GM12865 (cell line): ENCODE measurements at regions not wholly inside any gene's neighbourhood (a gene's known extent, or its start where the extent isn't known, plus 50 kb on each side); places are given as distances from the start of the nearest gene placed in this dataset.
A peak's percentile ranks its signal among the peaks of the same experiment; 100 is the strongest.

Source experiments
- DNase-seq: peaks from one replicate; pipeline ENCODE4 v3.0.0; 2010; ENCODE audit warnings: low read depth
- H3K4me3 ChIP-seq: 2 replicates; pipeline ENCODE4 v1.5.1; 2011; ENCODE audit warnings: mild to moderate bottlenecking, low read depth, low read length, control low read depth
- TF ChIP-seq, protein P1 (sequence below): IDR thresholded peaks from 2 replicates; pipeline ENCODE4 v1.5.1; 2011; ENCODE audit warnings: low read length, control low read depth, low read depth, inconsistent platforms; ENCODE audit not compliant: insufficient read depth; ENCODE audit errors: missing control alignments

GRCh38 chr5:147966326-147966725, 60.0 kb upstream of the C5orf46 start:
- DNase-seq = no peak
- H3K4me3 ChIP-seq = no peak overlapping the region
- TF ChIP-seq, protein P1, sequence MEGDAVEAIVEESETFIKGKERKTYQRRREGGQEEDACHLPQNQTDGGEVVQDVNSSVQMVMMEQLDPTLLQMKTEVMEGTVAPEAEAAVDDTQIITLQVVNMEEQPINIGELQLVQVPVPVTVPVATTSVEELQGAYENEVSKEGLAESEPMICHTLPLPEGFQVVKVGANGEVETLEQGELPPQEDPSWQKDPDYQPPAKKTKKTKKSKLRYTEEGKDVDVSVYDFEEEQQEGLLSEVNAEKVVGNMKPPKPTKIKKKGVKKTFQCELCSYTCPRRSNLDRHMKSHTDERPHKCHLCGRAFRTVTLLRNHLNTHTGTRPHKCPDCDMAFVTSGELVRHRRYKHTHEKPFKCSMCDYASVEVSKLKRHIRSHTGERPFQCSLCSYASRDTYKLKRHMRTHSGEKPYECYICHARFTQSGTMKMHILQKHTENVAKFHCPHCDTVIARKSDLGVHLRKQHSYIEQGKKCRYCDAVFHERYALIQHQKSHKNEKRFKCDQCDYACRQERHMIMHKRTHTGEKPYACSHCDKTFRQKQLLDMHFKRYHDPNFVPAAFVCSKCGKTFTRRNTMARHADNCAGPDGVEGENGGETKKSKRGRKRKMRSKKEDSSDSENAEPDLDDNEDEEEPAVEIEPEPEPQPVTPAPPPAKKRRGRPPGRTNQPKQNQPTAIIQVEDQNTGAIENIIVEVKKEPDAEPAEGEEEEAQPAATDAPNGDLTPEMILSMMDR = no peak

DNA sequence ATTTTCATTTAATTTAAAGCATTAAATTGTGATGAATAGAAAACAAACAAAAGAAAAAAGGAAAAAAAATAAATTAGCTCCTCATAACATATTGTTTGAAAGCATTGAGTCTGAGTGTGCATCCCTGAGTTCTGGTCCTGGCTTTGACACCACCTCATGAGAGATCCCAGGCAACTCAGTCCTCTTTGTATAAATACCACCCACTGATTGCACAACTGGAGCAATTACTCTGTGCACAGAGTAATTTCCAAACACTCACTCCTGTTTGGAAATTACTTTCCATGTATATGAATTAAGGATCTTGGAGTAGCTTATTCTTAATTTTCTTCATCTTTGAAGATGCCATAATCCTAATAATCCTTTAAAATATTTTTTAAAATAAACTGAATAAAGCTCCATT, 59.4 kb upstream of the C5orf46 start:
- DNase-seq = no peak
- TF ChIP-seq, protein P1 = no peak
- no peak overlapping the region for H3K4me3 ChIP-seq

DNA sequence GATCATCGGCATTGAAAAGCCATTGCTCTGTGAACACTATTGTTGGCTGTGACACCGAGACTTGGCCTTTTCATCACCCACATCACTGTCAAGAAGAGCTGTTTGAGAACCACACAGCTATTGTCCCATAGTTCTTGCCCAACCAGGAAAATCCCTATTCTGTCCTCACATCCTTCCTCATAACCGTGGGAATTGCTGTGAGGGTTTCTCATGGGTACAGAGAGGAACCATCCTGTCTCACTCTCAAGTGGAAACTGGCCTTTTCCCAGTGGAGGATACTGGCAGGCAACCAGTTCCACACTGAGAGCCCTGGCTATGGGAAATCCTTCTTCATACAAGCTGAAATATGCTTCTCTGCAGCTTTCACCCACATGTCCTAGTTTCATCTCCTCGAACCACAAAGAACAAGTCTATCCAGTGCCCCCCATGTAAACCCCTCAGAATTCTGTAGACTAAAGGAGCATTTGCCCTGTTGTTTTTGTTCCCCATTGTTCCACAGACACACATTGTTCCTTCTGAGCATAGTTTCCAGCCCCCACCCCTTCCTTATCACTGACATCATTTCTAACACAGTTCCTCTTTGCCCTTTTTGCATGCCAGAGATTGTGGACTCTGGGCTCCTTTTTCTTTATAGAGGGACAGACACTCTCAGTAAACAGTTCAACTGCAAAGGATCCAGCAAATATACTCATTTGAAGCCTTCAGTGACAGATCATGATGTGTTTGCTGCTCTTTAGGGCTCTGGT, 57.8 kb upstream of the C5orf46 start:
- H3K4me3 ChIP-seq = no peak overlapping the region
- TF ChIP-seq, protein P1 = no peak
- peak; percentile 3 for DNase-seq

- H3K4me3 ChIP-seq = no peak overlapping the region
- no peak for DNase-seq
- TF ChIP-seq, protein P1 = no peak
These were observed 57.1 kb upstream of the C5orf46 start for GRCh38 chr5:147963436-147963835.

- TF ChIP-seq, protein P1 = no peak
- DNase-seq = no peak
- no peak overlapping the region for H3K4me3 ChIP-seq
These were observed 54.9 kb upstream of the C5orf46 start for GRCh38 chr5:147961208-147961749.

DNA sequence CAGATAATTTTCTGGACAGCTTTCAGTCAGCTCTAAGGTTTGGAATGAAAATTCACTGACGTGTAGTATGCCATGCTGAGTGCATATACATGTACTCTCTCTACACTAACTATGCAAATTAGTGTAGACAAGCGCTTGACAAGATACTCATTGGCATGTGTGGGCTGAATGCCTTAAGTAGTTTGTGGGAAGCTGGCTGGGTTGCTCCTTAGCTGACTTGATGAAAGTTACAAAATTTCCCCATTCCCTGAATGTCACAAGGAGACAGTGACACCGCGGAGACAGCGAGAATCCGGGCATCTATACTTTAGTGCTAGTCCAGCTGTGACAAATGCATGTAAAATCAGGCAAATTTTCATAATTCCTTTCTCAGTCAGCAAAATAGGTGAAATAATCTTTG, 51.6 kb upstream of the C5orf46 start:
- TF ChIP-seq, protein P1 = no peak
- DNase-seq = no peak
- no peak overlapping the region for H3K4me3 ChIP-seq

- TF ChIP-seq, protein P1 = no peak
- no peak overlapping the region for H3K4me3 ChIP-seq
- DNase-seq = no peak
These were observed 50.5 kb upstream of the C5orf46 start for GRCh38 chr5:147956842-147957223.
